HG02943 (cell line): ENCODE measurements at regions not wholly inside any gene's neighbourhood (a gene's known extent, or its start where the extent isn't known, plus 50 kb on each side); places are given as distances from the start of the nearest gene placed in this dataset.
"Not testable (repeated sequence)": the region's sequence is repeated elsewhere in the genome, so short reads cannot be mapped to it uniquely, and the experiment has no call there.

Source experiments
- ATAC-seq: cut with Tn5 transposase; IDR thresholded peaks from one replicate; pipeline ENCODE4 v1.9.1; 2021; ENCODE audit warnings: mild to moderate bottlenecking, low read depth, moderate library complexity; ENCODE audit not compliant: unreplicated experiment

DNA sequence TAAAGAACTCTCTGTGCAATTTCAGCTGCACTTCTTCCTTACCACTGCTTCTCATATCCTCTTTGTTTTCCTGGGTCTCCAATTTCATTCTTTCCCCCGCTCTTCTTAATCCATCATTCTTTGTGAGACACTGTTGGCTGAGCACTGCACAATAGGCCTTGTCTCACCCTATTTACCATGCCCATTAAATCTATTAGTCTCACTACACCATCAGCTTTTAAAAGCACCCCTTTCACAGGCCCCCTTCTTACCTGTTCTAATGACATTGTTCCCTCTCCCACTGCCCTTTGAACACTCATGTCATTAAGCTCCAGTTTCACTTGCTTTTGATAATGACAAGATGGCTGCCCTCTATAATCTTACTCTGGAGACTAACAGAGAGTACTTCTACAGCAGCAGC, 404.1 kb upstream of the ACVR2A start:
- ATAC-seq = no peak

DNA sequence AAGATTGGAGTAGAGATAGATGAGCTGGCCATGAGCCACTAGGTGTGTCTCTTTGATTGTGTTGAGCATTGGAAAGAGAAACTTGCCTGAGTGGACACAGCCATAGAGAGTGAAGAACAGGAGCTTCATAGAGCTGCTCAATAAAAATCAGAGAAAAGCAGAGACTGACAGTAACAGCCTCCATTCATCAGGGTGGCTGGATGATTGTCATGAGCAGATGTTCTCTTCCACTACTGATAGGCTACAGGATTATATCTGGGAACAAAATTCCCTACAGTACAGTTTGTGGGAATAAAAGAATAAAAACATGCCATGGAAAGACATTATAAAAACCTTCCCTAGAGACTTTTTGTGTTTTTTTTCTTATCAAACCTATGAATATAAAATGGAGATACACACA, 404.8 kb upstream of the ACVR2A start:
- no peak for ATAC-seq

DNA sequence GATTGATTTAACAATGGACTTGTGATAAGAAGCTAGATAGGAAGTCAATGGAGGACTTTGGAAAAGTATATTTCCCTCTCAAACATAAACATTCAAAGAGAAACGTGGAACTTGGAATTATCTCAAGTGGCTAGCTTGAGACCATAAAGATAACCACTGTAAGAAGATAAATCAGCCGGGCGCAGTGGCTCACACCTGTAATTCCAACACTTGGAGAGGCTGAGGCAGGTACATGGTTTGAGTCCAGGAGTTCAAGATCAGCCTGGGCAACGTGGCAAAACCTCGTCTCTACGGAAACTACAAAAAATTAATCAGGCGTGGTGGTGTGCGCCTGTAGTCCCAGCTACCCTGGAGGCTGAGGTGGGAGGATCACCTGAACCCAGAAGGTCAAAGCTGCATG, 405.9 kb upstream of the ACVR2A start:
- ATAC-seq = no peak

DNA sequence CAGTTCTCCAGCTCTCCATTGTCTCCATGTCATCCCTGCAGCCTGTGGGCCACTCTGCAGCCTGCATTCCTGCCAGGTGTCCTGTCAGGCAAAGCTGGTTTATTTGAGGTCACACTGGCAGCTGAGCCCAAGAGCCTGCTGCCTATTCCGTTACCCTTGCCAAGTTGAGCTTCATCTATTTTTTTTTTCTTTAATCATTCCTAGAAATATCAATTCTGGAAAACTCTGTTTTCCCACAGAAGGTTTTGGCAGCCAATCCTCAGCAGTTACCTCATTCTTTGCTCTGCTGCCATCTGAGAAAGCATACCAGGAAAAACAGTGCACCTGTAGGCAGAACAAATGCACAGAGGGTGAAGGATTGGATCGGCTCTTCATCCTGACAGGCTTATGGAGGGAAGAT, 411.0 kb upstream of the ACVR2A start:
- no peak for ATAC-seq

DNA sequence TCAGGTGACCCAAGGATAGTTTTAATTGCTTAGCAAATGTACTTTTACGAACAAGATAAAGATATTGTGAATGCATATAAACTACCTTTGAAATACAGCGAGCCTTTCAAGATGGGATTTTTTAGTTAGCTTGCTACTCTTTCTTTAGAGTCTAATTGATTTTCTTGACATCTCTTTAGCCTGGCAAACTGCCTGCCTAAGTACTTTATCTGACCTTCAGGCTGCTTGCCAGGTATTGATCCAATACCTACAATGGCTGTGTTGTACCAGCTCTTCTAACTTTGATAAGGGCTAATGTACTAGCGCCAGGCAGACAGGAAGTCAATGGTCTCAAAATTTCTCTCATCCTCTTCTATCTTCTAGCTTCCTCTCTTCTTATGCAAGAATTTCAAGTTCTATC, 414.4 kb upstream of the ACVR2A start:
- no peak for ATAC-seq

DNA sequence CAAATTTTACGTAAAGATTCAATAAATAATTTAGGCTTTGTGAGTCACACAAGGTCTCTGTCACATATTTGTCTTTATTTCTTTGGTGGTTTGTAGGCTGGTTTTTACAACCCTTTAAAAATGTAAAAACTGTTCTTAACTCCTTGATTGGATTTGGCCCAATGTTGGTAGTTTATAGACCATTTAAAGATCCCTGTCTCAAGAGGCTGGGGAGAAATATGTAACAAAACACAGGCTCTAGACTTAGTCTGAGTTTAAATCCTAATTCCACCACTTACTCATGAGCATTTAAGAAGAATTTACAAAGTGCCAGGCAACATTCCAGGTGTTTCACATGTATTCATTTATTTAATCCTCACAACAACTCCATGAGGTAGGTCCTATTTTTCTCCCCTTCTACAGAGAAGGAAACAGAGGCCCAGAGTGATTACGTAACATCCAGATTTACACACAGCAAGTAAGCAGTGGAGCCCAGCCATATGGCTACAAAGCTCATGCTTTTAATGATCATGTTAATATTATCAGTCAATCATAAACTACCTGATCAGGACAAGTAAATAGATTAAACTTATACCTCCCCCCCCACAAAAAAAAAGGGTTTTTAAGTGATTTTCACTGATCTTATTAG, 416.6 kb upstream of the ACVR2A start:
- no peak for ATAC-seq

DNA sequence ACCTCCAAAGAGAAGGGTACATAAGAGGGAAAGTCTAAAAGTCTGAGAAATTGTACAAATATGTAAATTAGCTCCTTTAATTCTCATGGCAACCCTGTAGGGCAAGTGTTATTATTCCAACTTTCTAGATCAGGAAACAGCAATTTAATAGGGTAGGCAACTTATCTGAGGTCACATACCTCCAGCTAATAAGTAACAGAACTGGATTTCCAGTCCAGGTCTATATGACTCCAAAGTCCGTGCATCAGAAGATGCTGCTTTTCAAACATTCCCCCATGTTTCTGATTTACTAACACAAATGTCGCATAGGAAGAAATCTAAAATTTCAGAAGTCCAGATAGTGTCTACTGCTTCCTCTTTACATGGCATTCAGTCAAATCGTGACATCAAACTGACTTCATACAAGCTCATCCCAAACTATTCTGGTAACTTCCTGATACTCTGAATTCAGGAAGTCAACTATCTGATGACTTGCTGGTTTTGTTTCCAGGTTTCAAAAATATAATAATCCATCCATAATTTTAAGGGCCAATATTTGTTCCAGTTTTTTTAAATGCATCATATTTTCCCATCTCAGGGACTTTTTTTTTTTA, 419.3 kb upstream of the ACVR2A start:
- ATAC-seq = no peak

DNA sequence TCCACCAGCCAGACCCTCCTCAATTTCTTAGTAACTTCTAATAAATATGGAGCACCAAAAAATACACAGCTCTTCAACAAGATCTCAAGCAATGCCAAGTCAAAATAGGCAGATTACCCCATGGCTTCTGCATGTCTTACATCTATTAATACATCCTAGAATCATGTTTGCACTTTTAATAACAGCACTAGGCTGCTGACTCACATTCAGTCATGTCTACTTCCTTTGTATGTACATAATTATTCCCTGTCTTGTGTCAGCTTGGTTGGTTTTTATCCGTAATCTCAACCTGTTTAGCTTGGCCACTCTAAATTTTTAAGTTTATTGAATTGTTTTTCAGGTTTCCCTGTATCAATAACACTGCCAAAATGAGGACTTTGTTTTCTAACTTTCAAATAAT, 420.1 kb upstream of the ACVR2A start:
- no peak for ATAC-seq

DNA sequence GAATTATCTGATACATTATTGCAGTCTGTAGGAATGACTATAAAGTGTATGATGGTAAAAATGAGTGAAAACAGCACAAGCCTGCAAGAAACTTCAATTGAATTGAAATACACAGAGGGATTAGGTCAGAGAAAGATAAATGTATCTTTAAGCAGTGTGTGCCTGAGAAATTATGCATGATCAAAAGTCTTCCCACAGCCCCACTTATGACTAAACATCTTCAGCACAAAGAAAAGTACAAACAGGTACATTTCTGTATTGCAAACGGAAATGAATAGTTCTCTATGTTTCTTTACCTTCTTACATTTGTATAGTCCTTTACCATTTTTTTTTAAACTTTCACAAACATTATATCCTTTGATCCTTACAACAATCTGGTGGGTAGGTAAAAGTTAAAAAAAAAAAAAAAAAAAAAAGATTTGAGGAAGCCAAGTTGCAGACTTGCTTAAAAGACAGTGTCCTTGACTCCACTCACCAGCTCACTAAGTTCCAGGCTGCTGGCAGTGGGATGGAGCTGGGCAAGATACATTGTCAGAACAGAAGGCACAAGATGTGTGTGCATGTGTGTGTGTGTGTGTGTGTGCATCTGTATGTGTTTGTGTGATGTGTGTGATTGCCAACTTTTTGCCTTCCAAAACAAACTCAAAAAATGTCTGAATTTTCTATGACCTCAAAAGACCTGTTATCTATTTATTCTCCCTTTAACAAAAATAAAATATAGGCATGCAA, 423.7 kb upstream of the ACVR2A start:
- ATAC-seq = no peak

DNA sequence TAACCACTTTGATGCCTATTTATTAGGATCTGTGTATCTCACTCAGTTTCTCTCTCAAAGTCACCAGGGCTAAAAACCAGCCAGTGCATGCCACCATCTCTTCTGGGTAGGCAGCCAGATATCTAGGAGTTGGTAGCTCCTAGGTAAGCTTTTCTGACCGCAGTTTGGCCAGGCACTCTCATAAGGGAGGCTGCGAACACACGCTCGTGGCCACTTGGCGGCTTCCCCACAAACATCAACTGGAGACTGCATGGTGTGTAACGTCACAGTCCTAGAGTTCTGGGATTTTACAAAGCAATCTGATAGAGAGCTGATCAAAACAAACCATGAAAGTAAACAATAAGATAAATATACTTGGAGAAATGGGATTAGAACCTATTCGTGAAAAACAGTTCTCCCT, 424.3 kb upstream of the ACVR2A start:
- ATAC-seq = no peak

DNA sequence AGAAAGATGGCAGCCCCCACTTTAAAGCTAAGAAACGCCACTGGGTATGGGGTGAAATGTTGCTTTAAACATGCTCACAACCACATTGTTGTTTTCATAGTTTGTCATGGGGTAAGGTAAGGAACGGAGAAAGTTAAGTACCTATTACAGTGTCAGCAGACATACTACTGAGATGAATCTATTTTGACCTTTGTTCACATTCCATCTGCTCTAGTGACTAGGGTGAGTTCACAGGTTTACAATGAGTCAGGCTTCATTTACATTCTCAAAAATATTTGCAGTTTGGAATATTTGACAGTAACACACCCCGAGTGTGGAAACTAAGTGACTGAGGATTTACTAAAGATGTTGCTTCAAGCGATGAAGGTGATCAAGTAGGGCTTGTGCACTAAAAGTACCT, 428.7 kb upstream of the ACVR2A start:
- no peak for ATAC-seq

DNA sequence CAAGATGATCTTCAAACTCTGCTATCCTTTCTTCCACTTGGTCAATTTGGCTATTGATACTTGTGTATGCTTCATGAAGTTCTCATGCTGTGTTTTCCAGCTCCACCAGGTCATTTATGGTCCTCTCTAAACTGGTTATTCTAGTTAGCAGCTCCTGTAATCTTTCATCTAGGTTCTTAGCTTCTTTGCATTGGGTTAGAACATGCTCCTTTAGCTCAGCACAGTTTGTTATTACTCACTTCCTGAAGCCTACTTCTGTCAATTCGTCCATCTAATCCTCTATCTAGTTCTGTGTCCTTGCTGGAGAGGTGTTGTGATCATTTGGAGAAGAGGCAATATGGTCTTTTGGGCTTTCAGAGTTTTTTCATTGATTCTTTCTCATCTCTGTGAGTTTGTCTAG, 430.2 kb upstream of the ACVR2A start:
- ATAC-seq = not testable (repeated sequence)

DNA sequence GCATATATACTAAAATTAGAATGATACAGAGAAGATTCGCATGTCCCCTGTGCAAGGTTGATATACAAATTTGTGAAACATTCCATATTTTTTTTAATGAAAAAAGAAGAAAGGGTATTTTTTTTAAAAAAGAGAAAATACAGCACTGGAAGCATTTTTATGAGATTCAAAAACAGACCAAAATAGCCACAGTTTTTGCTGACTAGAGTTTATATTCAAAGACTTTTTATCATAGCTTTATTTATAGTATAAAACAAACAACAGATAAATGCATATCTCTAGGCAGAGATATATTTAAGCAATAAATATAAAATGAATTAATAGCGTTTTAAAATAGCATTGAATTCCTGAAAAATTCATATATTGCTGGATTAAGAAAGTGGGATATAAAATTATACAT, 436.5 kb upstream of the ACVR2A start:
- no peak for ATAC-seq

DNA sequence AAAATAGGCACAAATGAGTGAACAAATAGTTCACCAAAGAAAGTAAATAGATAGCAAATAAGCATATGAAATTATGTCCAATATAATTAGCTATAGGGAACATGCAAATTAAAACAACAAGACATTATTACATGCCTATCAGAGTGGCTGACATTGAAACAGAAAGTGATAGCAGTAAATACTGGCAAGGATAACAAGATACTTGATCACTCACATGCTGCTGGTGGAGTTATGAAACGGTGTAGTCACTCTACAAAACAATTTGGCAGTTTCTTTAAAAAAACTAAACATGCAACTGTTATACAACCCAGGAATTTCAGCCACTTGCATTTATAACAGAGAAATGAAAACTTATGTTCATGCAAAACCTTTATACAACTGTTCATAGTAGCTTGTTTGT, 439.2 kb upstream of the ACVR2A start:
- ATAC-seq = no peak

DNA sequence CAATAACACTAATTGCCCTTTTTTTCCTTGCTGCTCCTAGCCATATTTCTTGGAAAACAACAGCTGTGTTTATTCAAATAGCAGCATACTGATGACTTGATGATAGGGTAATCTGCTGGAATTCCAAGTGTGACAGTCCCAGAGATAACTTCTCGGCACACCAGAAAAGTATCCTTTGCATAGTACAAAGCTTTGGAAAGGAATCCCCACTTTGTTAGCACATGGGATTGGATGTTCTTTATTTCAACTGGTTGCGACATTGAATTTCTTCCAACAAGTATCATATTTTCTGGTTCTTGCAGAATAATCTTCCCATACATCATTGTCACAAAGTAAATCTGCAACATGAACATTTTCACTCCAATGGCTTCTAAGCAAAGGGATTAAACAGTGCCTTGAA, 445.8 kb upstream of the ACVR2A start:
- ATAC-seq = no peak

DNA sequence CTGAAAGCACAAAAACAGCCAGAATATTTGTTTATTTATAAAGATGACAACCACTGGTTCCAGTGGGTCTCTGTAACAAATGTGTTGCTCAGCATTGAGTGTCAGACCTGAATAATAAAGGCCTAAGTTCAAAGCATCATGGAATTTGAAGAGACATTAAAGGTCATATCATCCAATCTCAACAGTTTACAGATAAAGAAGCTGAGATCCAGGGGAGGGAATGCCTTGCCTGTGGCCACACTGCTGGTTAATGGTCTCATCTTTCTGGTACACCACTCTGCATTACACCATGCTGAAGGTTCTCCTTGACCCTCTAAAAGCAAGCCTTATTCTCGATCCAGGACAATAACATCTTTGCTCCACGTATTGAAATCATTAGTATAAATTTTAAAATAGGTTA, 446.5 kb upstream of the ACVR2A start:
- no peak for ATAC-seq

DNA sequence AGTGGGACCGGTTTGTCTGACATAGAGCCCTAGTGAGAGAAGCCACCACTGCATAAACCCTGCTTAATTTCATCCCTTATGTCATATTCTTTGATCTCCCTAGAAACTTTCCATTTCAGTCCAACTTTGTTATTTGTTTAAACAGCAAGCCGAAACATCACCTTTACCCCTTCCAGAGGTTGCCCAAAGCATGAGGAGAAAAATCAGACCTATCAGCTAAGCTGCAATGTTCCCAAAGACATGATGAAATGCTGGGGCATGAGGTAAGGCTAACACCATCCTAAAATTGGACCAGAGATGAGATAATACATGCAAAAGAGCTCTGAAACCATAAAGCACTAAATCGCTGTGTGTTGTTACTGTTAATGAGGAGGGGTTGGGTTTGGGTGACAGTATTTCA, 447.9 kb upstream of the ACVR2A start:
- no peak for ATAC-seq

DNA sequence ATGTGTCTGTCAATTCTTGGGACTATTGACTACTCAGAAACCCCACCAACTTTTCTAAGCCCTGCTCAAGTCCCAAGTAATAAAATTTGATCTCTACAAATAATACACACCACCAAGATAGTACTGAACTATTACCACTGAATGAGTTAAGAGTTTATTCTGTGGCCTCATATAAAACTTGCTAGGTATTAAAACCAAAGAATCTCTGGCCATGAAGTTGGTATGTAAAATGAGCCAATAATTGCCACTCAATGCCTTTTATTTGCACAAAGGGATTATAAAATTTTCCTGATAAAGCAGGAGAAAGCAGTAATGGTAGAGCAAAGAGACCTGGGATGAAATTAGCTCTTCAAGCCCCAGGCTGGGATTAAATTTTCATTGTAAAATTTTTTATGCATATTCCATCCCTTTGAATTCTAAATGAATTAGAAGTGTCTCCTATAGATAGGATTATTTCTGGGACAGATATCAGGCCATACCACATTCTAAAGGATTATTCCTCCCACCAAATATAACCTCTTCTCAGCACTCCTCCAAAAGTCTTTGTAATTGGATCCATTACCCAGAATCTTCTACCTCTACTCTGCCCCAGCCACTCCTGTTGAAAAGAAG, 450.5 kb upstream of the ACVR2A start:
- no peak for ATAC-seq

DNA sequence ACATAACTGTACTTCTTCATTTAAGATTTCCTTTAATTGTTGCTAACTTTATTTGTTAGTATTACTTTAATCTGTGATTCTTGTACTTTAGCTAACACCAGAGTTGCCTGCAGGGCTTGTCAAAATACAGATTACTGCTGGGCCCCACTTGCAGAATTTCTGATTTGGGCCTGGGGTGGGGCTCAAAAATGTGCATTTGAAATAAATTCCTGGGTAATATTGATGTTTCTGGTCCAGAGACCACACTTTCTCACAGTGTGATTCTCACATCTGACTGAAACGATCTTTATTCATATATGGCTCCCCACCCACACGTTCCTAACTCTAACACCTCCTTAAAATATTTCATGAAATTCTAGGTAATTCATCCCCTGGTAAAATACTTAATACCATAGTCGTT, 452.6 kb upstream of the ACVR2A start:
- no peak for ATAC-seq

DNA sequence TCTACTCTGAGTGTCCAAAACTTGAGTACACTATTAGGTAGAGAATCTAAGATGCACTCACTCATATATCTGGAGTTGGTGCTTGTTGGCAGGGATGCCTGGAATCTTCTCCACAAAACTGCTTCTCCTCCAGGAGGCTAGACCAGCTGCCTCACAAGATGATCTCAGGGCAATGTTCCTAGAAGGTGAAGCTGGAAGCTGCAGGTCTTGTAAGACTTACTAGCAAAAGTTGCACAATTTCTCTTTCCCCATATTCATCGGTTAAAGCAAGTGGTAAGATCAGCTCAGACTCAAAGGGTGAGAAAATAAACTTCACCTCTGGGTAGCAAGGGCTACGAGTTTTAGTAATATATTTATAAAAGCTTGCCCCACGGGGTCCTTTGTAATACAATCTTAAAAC, 454.4 kb upstream of the ACVR2A start:
- ATAC-seq = no peak

DNA sequence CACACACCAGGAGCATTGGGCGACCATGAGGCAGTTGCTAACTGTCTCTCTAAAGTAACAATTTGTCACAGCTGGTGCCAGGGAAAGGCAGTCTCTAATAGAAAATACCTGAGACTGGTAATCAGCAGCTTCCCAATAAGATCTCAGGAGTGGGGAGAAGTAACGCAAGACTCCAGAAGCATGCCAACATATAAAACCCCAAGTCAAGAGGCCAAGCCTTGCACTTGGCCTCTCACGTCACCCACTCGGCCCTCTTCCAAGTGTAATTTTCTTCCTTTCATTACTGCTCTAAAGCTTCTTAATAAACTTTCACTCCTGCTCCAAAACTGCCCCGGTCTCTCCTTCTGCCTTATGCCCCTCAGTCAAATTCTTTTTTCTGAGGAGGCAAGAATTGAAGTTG, 455.6 kb upstream of the ACVR2A start:
- ATAC-seq = no peak

DNA sequence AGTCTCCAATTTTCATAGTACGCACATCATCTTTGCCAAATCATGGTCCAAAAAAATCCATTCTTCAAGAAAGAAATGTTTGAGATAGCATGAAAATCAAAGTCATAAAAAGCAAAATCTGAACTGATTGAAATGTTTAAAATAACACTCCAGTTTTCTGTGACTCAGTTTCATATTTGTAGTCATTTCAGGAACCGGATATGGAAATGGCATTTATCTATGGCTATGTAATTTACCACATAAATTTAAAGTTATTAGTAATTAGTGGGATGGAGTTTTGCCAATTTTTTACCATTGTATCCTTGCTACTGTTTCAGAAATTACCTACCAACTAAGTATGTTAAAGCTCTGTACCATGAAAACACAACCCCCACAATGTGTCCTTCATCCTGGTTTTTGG, 456.6 kb upstream of the ACVR2A start:
- ATAC-seq = no peak
